GM19193 (cell line): ENCODE measurements at regions not wholly inside any gene's neighbourhood (a gene's known extent, or its start where the extent isn't known, plus 50 kb on each side); places are given as distances from the start of the nearest gene placed in this dataset.

ENCODE experiments used
- POLR2A ChIP-seq: IDR thresholded peaks from 4 replicates; pipeline ENCODE4 v1.6.1; 2011; ENCODE audit not compliant: insufficient read depth, insufficient read length; ENCODE audit errors: extremely low read depth

- no peak for TF ChIP-seq POLR2A
Observed at GRCh38 chr15:39205506-39206371, 375.1 kb upstream of the THBS1 start.

GRCh38 chr15:39207532-39208115, 373.3 kb upstream of the THBS1 start:
- TF ChIP-seq POLR2A, result no peak

GRCh38 chr15:39208187-39208586, 372.7 kb upstream of the THBS1 start:
- no peak for TF ChIP-seq POLR2A

- TF ChIP-seq POLR2A, result no peak
Observed at GRCh38 chr15:39209548-39210211, 371.2 kb upstream of the THBS1 start.

- TF ChIP-seq POLR2A, result no peak
Observed at GRCh38 chr15:39211108-39211979, 369.5 kb upstream of the THBS1 start.

GRCh38 chr15:39213385-39213840, 367.5 kb upstream of the THBS1 start:
- no peak for TF ChIP-seq POLR2A

GRCh38 chr15:39215015-39215414, 365.9 kb upstream of the THBS1 start:
- no peak for TF ChIP-seq POLR2A

GRCh38 chr15:39216816-39217215, 364.1 kb upstream of the THBS1 start:
- no peak for TF ChIP-seq POLR2A

GRCh38 chr15:39219608-39220007, 361.3 kb upstream of the THBS1 start:
- TF ChIP-seq POLR2A, result no peak

GRCh38 chr15:39226169-39226937, 354.5 kb upstream of the THBS1 start:
- TF ChIP-seq POLR2A, result no peak

- no peak for TF ChIP-seq POLR2A
Observed at GRCh38 chr15:39227001-39227400, 353.9 kb upstream of the THBS1 start.

- TF ChIP-seq POLR2A, result no peak
Observed at GRCh38 chr15:39228889-39229288, 352.0 kb upstream of the THBS1 start.

- no peak for TF ChIP-seq POLR2A
Observed at GRCh38 chr15:39230205-39230907, 350.5 kb upstream of the THBS1 start.

- no peak for TF ChIP-seq POLR2A
Observed at GRCh38 chr15:39230908-39231285, 350.0 kb upstream of the THBS1 start.

- TF ChIP-seq POLR2A, result no peak
Observed at GRCh38 chr15:39232512-39232911, 348.4 kb upstream of the THBS1 start.
